ENCODE measurements at regions not wholly inside any gene's neighbourhood (a gene's known extent, or its start where the extent isn't known, plus 50 kb on each side); places are given as distances from the start of the nearest gene placed in this dataset.

DNA sequence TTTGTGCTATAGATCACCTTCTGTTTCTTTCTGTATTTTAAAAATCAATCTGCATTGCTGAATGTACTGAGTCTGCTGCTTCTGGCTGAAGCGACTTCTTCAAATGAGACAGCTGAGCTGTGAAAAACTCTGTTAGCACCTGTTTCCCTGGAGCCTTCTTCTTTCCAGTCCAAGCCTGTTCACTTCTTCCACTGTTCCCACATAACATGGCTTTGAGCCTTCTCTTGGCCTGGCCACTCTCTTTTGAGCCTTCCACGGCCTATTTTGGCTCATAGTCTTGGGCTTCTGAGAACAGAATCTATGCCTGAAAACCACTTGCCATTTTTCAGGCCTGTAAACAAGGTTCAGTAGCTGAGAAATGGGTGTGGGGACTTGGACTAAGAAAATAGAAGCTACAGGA, 132.9 kb upstream of the IGFBP7 start:
- Histone ChIP-seq H3K36me3 (no peaks in the 10 kb centered on the region), H3K4me1 (no peaks in the 10 kb centered on the region), H3K27ac (no peak overlapping the region), H3K4me3 (no peak overlapping the region), H3K27me3 (no peaks in the 10 kb centered on the region), H3K9me3 (no peaks in the 10 kb centered on the region)
- DNase-seq (ENCODE audit: low spot score in 2 of 2) = no peak
- TF ChIP-seq POLR2A (IDR thresholded peaks at IDR 0.05) (no peak), EP300 (IDR thresholded peaks at IDR 0.05) (no peak)
- TF ChIP-seq, protein P1, sequence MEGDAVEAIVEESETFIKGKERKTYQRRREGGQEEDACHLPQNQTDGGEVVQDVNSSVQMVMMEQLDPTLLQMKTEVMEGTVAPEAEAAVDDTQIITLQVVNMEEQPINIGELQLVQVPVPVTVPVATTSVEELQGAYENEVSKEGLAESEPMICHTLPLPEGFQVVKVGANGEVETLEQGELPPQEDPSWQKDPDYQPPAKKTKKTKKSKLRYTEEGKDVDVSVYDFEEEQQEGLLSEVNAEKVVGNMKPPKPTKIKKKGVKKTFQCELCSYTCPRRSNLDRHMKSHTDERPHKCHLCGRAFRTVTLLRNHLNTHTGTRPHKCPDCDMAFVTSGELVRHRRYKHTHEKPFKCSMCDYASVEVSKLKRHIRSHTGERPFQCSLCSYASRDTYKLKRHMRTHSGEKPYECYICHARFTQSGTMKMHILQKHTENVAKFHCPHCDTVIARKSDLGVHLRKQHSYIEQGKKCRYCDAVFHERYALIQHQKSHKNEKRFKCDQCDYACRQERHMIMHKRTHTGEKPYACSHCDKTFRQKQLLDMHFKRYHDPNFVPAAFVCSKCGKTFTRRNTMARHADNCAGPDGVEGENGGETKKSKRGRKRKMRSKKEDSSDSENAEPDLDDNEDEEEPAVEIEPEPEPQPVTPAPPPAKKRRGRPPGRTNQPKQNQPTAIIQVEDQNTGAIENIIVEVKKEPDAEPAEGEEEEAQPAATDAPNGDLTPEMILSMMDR (IDR thresholded peaks at IDR 0.05) = no peak
- WGBS, 2 donors = 78 to 92% methylated on average over 2 of the region's 2 CpGs

DNA sequence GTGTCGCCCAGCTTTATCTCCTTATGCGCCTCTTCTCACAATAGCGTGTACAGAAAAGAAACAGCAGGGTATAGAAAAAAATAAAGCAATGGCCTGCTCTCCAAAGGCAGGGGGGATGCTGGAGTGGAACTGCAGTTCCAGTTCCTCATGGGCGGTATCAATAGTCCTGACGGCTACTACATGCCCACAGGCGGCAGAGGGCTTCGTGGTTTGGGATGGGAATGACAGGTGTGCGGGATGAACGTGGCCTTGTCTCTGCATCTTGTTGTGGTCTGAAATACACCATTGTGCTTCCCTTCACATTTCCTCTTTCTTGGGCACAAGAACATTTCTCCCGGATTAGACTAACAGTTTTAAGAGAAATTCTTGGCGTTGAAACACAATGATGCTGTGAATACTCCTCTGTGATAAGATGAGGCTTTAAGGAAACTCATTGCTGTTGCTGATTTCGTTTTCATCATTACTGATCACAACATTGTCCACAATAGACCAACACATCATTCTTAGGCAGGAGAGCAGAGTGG, 124.1 kb upstream of the IGFBP7 start:
- DNase-seq (ENCODE audit: low spot score in 2 of 2) = no peak
- peaks cover 0 to 12% (median 0%) of the 10 kb centered on the region in 4 donors for H3K4me1 ChIP-seq
- TF ChIP-seq EP300 (IDR thresholded peaks at IDR 0.05) (no peak), POLR2A (IDR thresholded peaks at IDR 0.05) (no peak)
- TF ChIP-seq, protein P1 (IDR thresholded peaks at IDR 0.05) = no peak
- 69 to 70% methylated on average over 12 of the region's 12 CpGs for WGBS, 2 donors
- no peak overlapping the region for H3K4me3 ChIP-seq
- peak overlapping the region in 3 of 4 donors; percentile 21 to 83 (median 69) for H3K27ac ChIP-seq
- no peaks in the 10 kb centered on the region for H3K27me3 ChIP-seq
- H3K36me3 ChIP-seq = no peaks in the 10 kb centered on the region
- no peaks in the 10 kb centered on the region for H3K9me3 ChIP-seq

DNA sequence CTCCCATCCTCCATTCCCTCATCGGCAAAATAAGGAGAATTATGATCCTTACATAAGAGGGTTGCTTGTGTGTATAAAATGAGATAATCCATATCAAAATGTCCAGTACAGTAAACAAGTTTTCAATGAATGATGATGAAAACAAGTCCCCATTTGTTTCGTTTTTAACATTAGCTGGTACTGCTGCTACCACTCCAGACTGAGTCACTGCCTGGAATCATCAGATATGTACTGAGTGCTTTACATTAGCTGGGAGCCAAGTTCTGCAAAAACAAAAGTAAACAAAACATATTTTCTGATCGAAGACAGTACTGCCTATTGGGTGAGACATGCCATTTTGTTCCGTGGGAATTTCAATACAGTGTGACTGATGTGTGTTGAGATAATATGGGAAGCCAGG, 123.2 kb upstream of the IGFBP7 start:
- H3K27me3 ChIP-seq = no peaks in the 10 kb centered on the region

DNA sequence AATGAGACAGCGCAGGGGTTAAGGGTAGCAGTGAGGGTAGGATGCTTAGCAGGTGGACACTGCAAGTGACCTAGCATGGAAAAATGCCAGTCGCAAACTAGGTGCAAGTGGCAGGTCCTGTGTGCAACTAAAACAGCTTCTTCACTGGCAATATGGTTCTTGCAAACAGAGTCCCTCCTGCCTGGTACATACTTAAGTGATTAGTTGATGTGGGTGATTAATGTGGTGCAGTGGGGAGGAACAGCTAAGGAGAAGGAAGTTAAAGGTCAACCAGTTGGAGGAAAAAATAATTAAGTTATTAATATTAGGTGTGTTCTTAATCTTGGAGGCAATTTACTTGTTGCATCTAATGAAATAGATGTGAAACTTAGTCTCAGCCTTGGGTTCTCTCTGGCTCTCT, 121.6 kb upstream of the IGFBP7 start:
- Histone ChIP-seq H3K27ac (peak overlapping the region in 1 of 4 donors; percentile 55), H3K36me3 (no peaks in the 10 kb centered on the region), H3K9me3 (no peaks in the 10 kb centered on the region), H3K4me3 (no peak overlapping the region), H3K27me3 (no peaks in the 10 kb centered on the region), H3K4me1 (peaks cover 0 to 12% (median 0%) of the 10 kb centered on the region in 4 donors)
- TF ChIP-seq, protein P1 (IDR thresholded peaks at IDR 0.05) = no peak
- TF ChIP-seq EP300 (IDR thresholded peaks at IDR 0.05) (no peak), POLR2A (IDR thresholded peaks at IDR 0.05) (no peak)
- DNase-seq (ENCODE audit: low spot score in 2 of 2) = no peak
- WGBS, 2 donors = 94 to 97% methylated on average over 2 of the region's 2 CpGs

More for the DNA sequence above, 123.2 kb upstream of the IGFBP7 start:
- Histone ChIP-seq H3K36me3 (no peaks in the 10 kb centered on the region), H3K9me3 (no peaks in the 10 kb centered on the region), H3K4me3 (no peak overlapping the region), H3K27ac (peak overlapping the region in 3 of 4 donors; percentile 27 to 83 (median 74)), H3K4me1 (peaks cover 0 to 12% (median 0%) of the 10 kb centered on the region in 4 donors)
- WGBS, 2 donors = 16 to 33% methylated on average over 4 of the region's 4 CpGs
- DNase-seq (ENCODE audit: low spot score in 2 of 2) = no peak
- TF ChIP-seq EP300 (IDR thresholded peaks at IDR 0.05) = peak in 1 of 2 donors; percentile 53
- TF ChIP-seq, protein P1 (IDR thresholded peaks at IDR 0.05) = no peak

- Histone ChIP-seq H3K36me3 (no peaks in the 10 kb centered on the region), H3K4me3 (no peak overlapping the region), H3K27me3 (no peaks in the 10 kb centered on the region), H3K27ac (no peak overlapping the region), H3K9me3 (peaks cover 0 to 4% (median 0%) of the 10 kb centered on the region in 4 donors), H3K4me1 (no peaks in the 10 kb centered on the region)
- TF ChIP-seq EP300 (IDR thresholded peaks at IDR 0.05) = no peak
- TF ChIP-seq, protein P1 (IDR thresholded peaks at IDR 0.05) = no peak
- TF ChIP-seq POLR2A (IDR thresholded peaks at IDR 0.05) = no peak
- 72 to 85% methylated on average over 2 of the region's 2 CpGs for WGBS, 2 donors
- DNase-seq (ENCODE audit: low spot score in 2 of 2) = no peak
Observed at GRCh38 chr4:57220734-57221133, 110.5 kb upstream of the IGFBP7 start.
